GM19043 (cell line): ENCODE measurements at regions not wholly inside any gene's neighbourhood (a gene's known extent, or its start where the extent isn't known, plus 50 kb on each side); places are given as distances from the start of the nearest gene placed in this dataset.
A peak's percentile ranks its signal among the peaks of the same experiment; 100 is the strongest.

Experiments
- ATAC-seq: cut with Tn5 transposase; IDR thresholded peaks from one replicate; pipeline ENCODE4 v1.9.1; 2021; ENCODE audit warnings: low read depth; ENCODE audit not compliant: unreplicated experiment

GRCh38 chr10:110410329-110411046, 87.2 kb upstream of the DUSP5 start:
- no peak for ATAC-seq

DNA sequence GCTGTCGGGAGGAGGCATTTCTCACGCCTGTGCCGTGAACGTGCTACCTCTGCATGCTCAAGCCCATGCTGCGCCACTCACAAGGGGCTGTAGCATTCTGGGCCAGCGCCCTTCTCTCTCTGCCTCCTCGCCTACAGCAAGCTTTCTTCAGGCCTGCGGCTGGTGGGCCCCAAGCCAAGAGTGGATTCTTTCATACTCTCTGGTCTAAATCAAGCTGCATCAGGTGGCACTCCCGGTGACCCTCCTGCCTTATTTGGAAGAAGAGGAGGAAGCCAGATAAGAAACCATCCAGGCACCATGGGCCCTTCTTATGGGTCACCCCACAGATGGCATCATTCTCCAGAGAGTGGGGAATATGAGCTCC, 86.7 kb upstream of the DUSP5 start:
- no peak for ATAC-seq

DNA sequence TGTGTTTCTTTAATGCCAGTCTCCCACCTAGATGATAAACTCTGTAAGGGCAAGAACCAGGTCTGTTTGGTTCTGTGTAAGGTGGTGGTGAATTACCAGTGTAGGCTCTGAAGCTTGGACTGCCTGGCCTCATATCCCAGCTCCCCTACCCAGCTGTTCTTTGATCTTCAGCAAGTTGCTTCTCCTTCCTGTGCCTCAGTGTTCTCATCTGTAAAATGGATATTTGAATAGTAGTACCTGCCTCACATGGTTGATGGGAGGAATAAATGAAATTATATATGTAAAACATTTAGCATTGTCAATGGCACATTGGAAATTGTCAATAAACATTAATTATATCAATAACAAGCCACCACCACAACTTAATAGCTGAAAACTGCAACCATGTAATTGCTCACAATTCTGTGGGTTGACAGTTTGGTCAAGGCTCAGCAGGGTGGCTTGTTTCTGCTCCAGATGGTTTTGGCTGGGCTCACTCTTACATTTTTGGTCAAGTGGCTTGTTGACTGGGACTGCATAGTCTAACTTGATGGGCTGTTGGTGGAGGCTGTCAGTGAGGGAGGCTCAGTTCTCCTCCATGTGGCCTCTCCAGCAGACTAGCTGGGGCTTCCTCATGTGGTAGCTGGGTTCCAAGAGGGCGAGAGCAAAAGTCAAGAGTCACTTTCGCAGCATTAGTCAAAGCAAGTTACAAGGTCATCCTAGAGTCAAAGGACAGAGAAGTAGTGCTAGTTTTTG, 84.5 kb upstream of the DUSP5 start:
- no peak for ATAC-seq

DNA sequence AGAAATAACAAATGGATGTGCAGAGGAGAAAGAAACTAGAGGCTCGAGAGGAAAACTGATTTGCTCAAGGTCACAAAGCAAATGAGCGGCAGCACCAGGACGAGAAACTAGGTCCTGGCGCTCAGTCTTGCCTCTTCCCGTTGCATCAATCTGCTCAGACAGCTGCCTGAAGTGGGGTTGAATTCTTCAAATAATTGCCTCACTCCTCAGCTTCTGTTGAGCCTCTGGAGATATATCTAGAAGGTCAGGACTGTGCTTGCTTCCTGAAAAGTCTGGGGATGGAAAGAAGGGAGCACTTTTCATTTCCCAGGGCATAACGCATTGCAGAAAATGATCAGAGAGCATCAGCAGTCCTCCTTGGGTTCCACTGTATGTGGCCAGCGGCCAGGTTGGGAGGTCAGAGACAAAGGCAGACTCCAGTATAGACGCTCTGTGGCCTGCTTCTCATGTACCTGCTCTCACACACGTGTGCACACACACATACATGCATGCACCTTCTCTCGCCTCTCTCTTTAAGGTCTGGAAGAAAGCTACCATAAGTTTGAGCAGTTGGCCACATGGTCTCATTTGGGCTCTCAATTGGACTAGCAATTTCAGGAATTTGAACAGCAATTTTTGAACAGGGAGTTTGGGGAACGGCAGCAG, 83.7 kb upstream of the DUSP5 start:
- ATAC-seq, result peak; percentile 12

DNA sequence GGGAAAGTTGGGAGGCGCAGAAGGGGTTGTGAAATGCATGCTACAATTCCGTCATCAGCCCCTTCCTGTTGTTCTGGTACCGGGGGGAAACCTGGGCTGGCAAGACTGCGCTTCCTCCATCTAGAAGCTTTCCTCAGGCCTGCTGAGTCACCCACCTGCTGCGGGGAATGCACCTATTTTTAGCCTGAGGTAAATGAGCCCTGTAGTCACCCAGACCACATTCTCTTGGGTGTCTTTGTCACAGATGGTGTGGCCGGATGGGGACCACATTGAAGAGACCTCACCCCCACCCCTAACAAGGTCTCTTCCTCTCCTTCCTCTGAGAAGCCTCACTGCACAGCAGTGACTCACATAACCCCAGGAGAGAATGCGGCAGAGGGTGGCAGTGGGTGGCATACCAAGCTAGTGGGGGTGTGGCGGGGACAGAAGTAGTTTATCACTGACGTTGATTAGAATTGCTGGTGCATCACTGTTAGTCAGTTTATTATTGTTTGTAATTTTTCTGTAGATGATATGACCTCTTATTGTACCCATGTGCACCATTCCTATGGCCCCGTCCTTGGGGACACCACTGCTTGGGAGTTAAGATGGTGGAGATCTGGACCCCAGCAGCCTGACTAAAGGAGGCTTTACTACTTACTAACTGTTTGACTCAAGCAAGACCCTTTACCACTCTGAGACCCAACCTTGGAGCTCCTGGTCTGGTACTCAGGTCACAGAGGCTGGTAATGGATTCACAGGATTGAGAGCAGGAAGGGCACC, 83.0 kb upstream of the DUSP5 start:
- peak; percentile 78 for ATAC-seq

- no peak for ATAC-seq
Measured at GRCh38 chr10:110415809-110416208, 81.9 kb upstream of the DUSP5 start.

- no peak for ATAC-seq
Measured at GRCh38 chr10:110416776-110417711, 80.7 kb upstream of the DUSP5 start.

GRCh38 chr10:110418218-110418617, 79.5 kb upstream of the DUSP5 start:
- ATAC-seq, result no peak

GRCh38 chr10:110419265-110419664, 78.4 kb upstream of the DUSP5 start:
- ATAC-seq, result no peak

GRCh38 chr10:110420401-110421193, 77.1 kb upstream of the DUSP5 start:
- no peak for ATAC-seq

- no peak for ATAC-seq
Measured at GRCh38 chr10:110421512-110422138, 76.1 kb upstream of the DUSP5 start.

GRCh38 chr10:110422548-110422947, 75.2 kb upstream of the DUSP5 start:
- ATAC-seq, result no peak

GRCh38 chr10:110423650-110424049, 74.1 kb upstream of the DUSP5 start:
- no peak for ATAC-seq

GRCh38 chr10:110425684-110426293, 71.9 kb upstream of the DUSP5 start:
- ATAC-seq, result peak; percentile 57

DNA sequence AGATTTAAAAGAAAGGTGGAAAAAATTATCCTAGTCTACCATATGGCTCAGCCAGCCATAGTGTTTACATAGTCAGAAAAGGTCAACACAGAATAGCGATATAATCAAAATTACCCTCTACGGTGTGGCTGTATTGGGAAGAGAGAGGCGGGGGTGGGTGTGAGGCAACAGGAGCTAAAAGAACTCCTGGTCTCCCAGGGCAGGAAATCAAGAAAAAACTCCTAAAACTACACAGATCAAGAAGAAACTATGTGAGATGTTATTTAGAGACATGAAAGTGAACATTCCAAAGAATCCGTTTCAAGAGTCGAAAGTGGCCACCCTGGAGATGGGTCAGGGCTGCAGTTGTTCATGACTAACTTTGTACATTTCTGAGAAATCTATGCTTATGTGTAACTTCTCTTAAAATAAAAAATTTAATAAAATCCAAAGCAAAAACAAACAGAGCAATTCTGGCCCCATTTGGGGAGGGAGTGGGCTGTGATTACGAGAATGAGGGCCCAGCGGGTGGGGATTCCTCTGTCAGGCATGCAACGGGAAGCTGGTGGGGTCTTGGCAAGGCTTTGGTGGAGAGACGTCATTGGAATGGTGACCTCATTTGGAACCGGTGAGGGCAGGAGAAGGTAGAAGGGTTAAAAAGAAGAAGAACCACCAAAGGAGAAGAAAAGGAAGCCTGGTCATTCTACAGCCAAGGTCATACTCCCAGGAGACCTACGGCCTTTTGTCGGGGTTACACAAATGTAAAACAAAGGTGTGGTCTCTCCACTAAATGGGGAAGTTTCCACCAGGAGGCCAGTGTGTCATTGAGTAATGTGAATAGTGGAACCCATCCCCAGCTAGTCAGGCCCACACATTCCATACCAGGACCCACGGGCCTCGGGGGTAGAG, 71.2 kb upstream of the DUSP5 start:
- no peak for ATAC-seq

GRCh38 chr10:110429301-110429700, 68.4 kb upstream of the DUSP5 start:
- no peak for ATAC-seq
